ENCODE measurements at regions not wholly inside any gene's neighbourhood (a gene's known extent, or its start where the extent isn't known, plus 50 kb on each side); places are given as distances from the start of the nearest gene placed in this dataset.

DNA sequence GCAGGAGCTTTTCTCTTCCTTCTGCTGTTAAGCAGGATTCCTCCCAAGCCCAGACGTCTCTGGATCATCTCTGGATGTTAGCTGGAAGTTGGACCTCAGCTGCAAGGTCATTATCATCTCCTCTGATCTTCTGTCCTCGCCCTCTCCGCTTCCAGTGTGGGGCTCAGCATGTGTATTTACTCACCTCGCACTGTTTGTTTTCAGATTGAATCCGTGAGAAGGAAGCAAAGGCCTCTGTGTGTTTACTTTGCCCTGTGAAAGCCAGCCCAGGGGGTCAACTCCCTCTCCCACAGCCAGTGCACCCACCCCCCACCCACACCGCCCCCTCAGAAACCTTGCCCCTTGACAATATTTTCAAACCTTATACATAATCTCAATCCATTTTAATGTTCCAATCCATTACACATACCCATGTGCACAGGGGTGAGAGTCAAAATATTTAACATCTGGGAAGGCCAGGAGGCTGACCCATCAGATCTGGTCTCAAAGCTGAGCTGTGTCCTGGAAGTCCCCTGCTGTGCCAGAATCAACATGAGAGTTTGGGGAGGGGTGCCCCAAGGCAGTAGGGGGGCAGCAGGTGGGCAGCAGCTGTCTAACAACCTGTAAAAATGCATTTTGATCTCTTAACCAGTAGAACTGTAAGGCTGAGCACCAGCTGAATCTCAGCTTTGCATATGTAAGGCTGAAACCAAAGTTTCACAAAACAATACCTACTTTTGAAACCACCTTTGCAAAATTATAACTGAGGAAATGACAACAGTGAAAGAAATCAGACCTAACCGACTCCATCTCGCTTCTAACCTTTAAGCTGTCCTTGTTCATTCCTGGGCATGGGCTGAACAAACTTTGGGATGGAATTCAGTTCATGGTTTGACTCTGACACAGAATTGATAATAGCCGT lies 157.9 kb downstream of the ZNF664 start:
- ATAC-seq: no peak

More for the DNA sequence above, 157.9 kb downstream of the ZNF664 start:
- Histone ChIP-seq H3K4me2 (ENCODE audit: low read length) (no peak overlapping the region), H3K36me3 (ENCODE audit: control insufficient read depth in 1 of 2, insufficient read depth in 2 of 2, low read length in 2 of 2) (no peaks in the 10 kb centered on the region), H3K27me3 (ENCODE audit: insufficient read depth, low read length) (no peaks in the 10 kb centered on the region), H3K9ac (ENCODE audit: low read length) (no peak overlapping the region), H3K9me2 (ENCODE audit: insufficient read depth) (no peaks in the 10 kb centered on the region), H3K4me1 (ENCODE audit: control insufficient read depth in 1 of 2, insufficient read depth in 2 of 2, low read length in 2 of 2) (no peaks in the 10 kb centered on the region), H3K4me3 (replicated peaks in 1 of 2; ENCODE audit: low read depth in 1 of 2, low read length in 2 of 2) (no peak overlapping the region), H2AFZ (ENCODE audit: low read depth, low read length, poor library complexity, severe bottlenecking) (no peak overlapping the region), H3K27ac (ENCODE audit: low read depth, low read length) (no peak overlapping the region), H3K9me3 (ENCODE audit: control insufficient read depth in 1 of 2, insufficient read depth in 1 of 2, low read depth in 1 of 2, low read length in 2 of 2) (no peaks in the 10 kb centered on the region), H4K20me1 (ENCODE audit: insufficient read depth) (no peaks in the 10 kb centered on the region), H3K79me2 (ENCODE audit: insufficient read depth, low read length) (no peaks in the 10 kb centered on the region)
- CTCF ChIA-PET: no interaction called here
- BruUV-seq (replicated peaks): no TSS peak
- TF ChIP-seq MAX (IDR thresholded peaks at IDR 0.05) (no peak), JUND (IDR thresholded peaks at IDR 0.05) (no peak), EZH2 (IDR thresholded peaks at IDR 0.05) (no peak), POLR2A (IDR thresholded peaks at IDR 0.05; ENCODE audit: borderline replicate concordance, extremely low read depth, insufficient read depth, insufficient read length) (no peak), CEBPB (IDR thresholded peaks at IDR 0.05; ENCODE audit: low read depth) (no peak), ELF1 (IDR thresholded peaks at IDR 0.05; ENCODE audit: borderline replicate concordance, low read depth) (no peak), YY1 (IDR thresholded peaks at IDR 0.05; ENCODE audit: extremely low read depth, insufficient replicate concordance, low read depth, low read length) (no peak), SP1 (IDR thresholded peaks at IDR 0.05; ENCODE audit: low read depth) (no peak), EGR1 (IDR thresholded peaks at IDR 0.05; ENCODE audit: low read depth) (no peak), TCF7L2 (IDR thresholded peaks at IDR 0.05; ENCODE audit: borderline replicate concordance, extremely low read depth, insufficient read depth, insufficient read length) (no peak), EZH2phosphoT487 (IDR thresholded peaks at IDR 0.05; ENCODE audit: borderline replicate concordance) (no peak), RAD21 (IDR thresholded peaks at IDR 0.05; ENCODE audit: low read depth) (no peak), CBX3 (IDR thresholded peaks at IDR 0.05; ENCODE audit: low read depth) (no peak), SRF (IDR thresholded peaks at IDR 0.05; ENCODE audit: low read depth) (no peak), ZNF274 (IDR thresholded peaks at IDR 0.05; ENCODE audit: low read depth, low read length) (no peak)
- TF ChIP-seq, protein P1, sequence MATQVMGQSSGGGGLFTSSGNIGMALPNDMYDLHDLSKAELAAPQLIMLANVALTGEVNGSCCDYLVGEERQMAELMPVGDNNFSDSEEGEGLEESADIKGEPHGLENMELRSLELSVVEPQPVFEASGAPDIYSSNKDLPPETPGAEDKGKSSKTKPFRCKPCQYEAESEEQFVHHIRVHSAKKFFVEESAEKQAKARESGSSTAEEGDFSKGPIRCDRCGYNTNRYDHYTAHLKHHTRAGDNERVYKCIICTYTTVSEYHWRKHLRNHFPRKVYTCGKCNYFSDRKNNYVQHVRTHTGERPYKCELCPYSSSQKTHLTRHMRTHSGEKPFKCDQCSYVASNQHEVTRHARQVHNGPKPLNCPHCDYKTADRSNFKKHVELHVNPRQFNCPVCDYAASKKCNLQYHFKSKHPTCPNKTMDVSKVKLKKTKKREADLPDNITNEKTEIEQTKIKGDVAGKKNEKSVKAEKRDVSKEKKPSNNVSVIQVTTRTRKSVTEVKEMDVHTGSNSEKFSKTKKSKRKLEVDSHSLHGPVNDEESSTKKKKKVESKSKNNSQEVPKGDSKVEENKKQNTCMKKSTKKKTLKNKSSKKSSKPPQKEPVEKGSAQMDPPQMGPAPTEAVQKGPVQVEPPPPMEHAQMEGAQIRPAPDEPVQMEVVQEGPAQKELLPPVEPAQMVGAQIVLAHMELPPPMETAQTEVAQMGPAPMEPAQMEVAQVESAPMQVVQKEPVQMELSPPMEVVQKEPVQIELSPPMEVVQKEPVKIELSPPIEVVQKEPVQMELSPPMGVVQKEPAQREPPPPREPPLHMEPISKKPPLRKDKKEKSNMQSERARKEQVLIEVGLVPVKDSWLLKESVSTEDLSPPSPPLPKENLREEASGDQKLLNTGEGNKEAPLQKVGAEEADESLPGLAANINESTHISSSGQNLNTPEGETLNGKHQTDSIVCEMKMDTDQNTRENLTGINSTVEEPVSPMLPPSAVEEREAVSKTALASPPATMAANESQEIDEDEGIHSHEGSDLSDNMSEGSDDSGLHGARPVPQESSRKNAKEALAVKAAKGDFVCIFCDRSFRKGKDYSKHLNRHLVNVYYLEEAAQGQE (IDR thresholded peaks at IDR 0.05; ENCODE audit: low read depth): no peak
- RAD21 ChIA-PET (ENCODE audit: low non-redundant PET in 1 of 2, low total read pairs in 2 of 2, uncharacterized antibody in 2 of 2, unreplicated experiment in 2 of 2): no interaction called here
- intact Hi-C loops (cut with micrococcal nuclease): no loop called here
- no peak for DNase-seq (ENCODE audit: low read depth, low spot score)
- POLR2A ChIA-PET: interaction anchor here (0.7 kb wide), 1 partner anchor 87 kb away, joined by 4 read pairs; no protein-coding TSS in a partner anchor
